Fibroblast of lung (primary cell): ENCODE measurements at regions not wholly inside any gene's neighbourhood (a gene's known extent, or its start where the extent isn't known, plus 50 kb on each side); places are given as distances from the start of the nearest gene placed in this dataset.

Experiments
- DNase-seq, 2 donors: peaks; one replicate each; pipeline versions ENCODE4 v3.0.0 to v3.0.0-alpha.2; 2010; ENCODE audit warnings: low read depth in 2 of 2
- H2AFZ ChIP-seq: 2 replicates; pipeline ENCODE4 v1.5.1; 2012; ENCODE audit warnings: low read length, control low read depth, inconsistent platforms
- H3K27ac ChIP-seq: 2 replicates; pipeline ENCODE4 v1.5.1; 2011; ENCODE audit warnings: low read length, control low read depth; ENCODE audit not compliant: insufficient read depth
- H3K27me3 ChIP-seq: 2 replicates; pipeline ENCODE4 v1.5.1; 2011; ENCODE audit warnings: mild to moderate bottlenecking, low read length; ENCODE audit not compliant: control insufficient read depth, insufficient read depth
- H3K36me3 ChIP-seq: 2 replicates; pipeline ENCODE4 v1.5.1; 2011; ENCODE audit warnings: low read length; ENCODE audit not compliant: control insufficient read depth, insufficient read depth
- H3K4me1 ChIP-seq: 2 replicates; pipeline ENCODE4 v1.5.1; 2011; ENCODE audit warnings: low read length; ENCODE audit not compliant: control insufficient read depth, insufficient read depth; ENCODE audit errors: extremely low read depth
- H3K4me2 ChIP-seq: 2 replicates; pipeline ENCODE4 v1.5.1; 2011; ENCODE audit warnings: low read length, control low read depth; ENCODE audit not compliant: insufficient read depth; ENCODE audit errors: extremely low read depth
- H3K4me3 ChIP-seq, 4 experiments: fragments of 200-600 bp in 1 of 4; sonication (generic) in 1 of 4; replicated peaks in 1 of 4; 2 replicates each; pipeline ENCODE4 v1.5.1; 2011 to 2016; ENCODE audit warnings: low read length in 4 of 4, low read depth in 3 of 4, mild to moderate bottlenecking in 3 of 4, control low read depth in 2 of 4, inconsistent platforms in 1 of 4, mixed read lengths in 1 of 4; ENCODE audit not compliant: insufficient read depth in 1 of 4; ENCODE audit errors: control extremely low read depth in 1 of 4
- H3K79me2 ChIP-seq: 2 replicates; pipeline ENCODE4 v1.5.1; 2012; ENCODE audit warnings: mild to moderate bottlenecking, low read length, inconsistent platforms; ENCODE audit not compliant: control insufficient read depth, insufficient read depth
- H3K9ac ChIP-seq: 2 replicates; pipeline ENCODE4 v1.5.1; 2011; ENCODE audit warnings: mild to moderate bottlenecking, low read length, control low read depth; ENCODE audit not compliant: insufficient read depth
- H3K9me3 ChIP-seq: 2 replicates; pipeline ENCODE4 v1.5.1; 2012; ENCODE audit warnings: low read depth, low read length; ENCODE audit not compliant: control insufficient read depth, insufficient read depth
- H4K20me1 ChIP-seq: 2 replicates; pipeline ENCODE4 v1.5.1; 2011; ENCODE audit warnings: low read length; ENCODE audit not compliant: control insufficient read depth, insufficient read depth; ENCODE audit errors: extremely low read depth
- CTCF ChIP-seq, 2 donors: IDR thresholded peaks in 1 of 2; conservative IDR thresholded peaks in 1 of 2; 1 replicate in 1 of 2; 2 replicates in 1 of 2; pipeline ENCODE4 v1.5.1; 2011 to 2012; ENCODE audit warnings: low read length in 2 of 2, control low read depth in 1 of 2, inconsistent platforms in 1 of 2, low read depth in 1 of 2, mild to moderate bottlenecking in 1 of 2
- EZH2 ChIP-seq: IDR thresholded peaks from 2 replicates; pipeline ENCODE4 v1.5.1; 2012; ENCODE audit warnings: low read length, control low read depth, mild to moderate bottlenecking; ENCODE audit errors: missing control alignments

GRCh38 chr7:9241826-9242225 is 808.4 kb downstream of the NXPH1 start:
- H3K27ac ChIP-seq: no peak overlapping the region
- no peaks in the 10 kb centered on the region for H3K4me1 ChIP-seq
- H2AFZ ChIP-seq: no peak overlapping the region
- H3K4me3 ChIP-seq: no peak overlapping the region
- no peak overlapping the region for H3K9ac ChIP-seq
- H4K20me1 ChIP-seq: no peaks in the 10 kb centered on the region
- H3K4me2 ChIP-seq: no peak overlapping the region
- no peak for TF ChIP-seq EZH2
- no peak for TF ChIP-seq CTCF (conservative IDR thresholded peaks at IDR 0.05 in 1 of 2, IDR thresholded peaks at IDR 0.05 in 1 of 2; ENCODE audit: low read depth in 1 of 2, low read length in 2 of 2)
- no peaks in the 10 kb centered on the region for H3K9me3 ChIP-seq
- no peaks in the 10 kb centered on the region for H3K79me2 ChIP-seq
- H3K27me3 ChIP-seq: no peaks in the 10 kb centered on the region
- DNase-seq: no peak
- no peaks in the 10 kb centered on the region for H3K36me3 ChIP-seq

GRCh38 chr7:9242636-9243035 is 809.2 kb downstream of the NXPH1 start:
- Histone ChIP-seq H3K4me2 (no peak overlapping the region), H3K27me3 (no peaks in the 10 kb centered on the region), H3K4me1 (no peaks in the 10 kb centered on the region), H3K36me3 (no peaks in the 10 kb centered on the region), H3K9ac (no peak overlapping the region), H3K27ac (no peak overlapping the region), H4K20me1 (no peaks in the 10 kb centered on the region), H3K79me2 (no peaks in the 10 kb centered on the region), H3K9me3 (no peaks in the 10 kb centered on the region), H3K4me3 (no peak overlapping the region), H2AFZ (no peak overlapping the region)
- TF ChIP-seq CTCF (conservative IDR thresholded peaks at IDR 0.05 in 1 of 2, IDR thresholded peaks at IDR 0.05 in 1 of 2; ENCODE audit: low read depth in 1 of 2, low read length in 2 of 2): no peak
- TF ChIP-seq EZH2: no peak
- no peak for DNase-seq

GRCh38 chr7:9250876-9251275 is 817.5 kb downstream of the NXPH1 start:
- DNase-seq: no peak
- Histone ChIP-seq H3K9me3 (no peaks in the 10 kb centered on the region), H3K27ac (no peak overlapping the region), H3K79me2 (no peaks in the 10 kb centered on the region), H3K36me3 (no peaks in the 10 kb centered on the region), H3K4me1 (no peaks in the 10 kb centered on the region), H2AFZ (no peak overlapping the region), H3K4me3 (no peak overlapping the region), H4K20me1 (no peaks in the 10 kb centered on the region), H3K9ac (no peak overlapping the region), H3K4me2 (no peak overlapping the region), H3K27me3 (no peaks in the 10 kb centered on the region)
- TF ChIP-seq CTCF (conservative IDR thresholded peaks at IDR 0.05 in 1 of 2, IDR thresholded peaks at IDR 0.05 in 1 of 2; ENCODE audit: low read depth in 1 of 2, low read length in 2 of 2) (no peak), EZH2 (no peak)
